Duodenal mucosa (tissue), 2 donors: ENCODE measurements at regions not wholly inside any gene's neighbourhood (a gene's known extent, or its start where the extent isn't known, plus 50 kb on each side); places are given as distances from the start of the nearest gene placed in this dataset.
"Not testable (repeated sequence)": the region's sequence is repeated elsewhere in the genome, so short reads cannot be mapped to it uniquely, and the experiment has no call there.

ENCODE experiments used
- H3K27ac ChIP-seq: one replicate; pipeline ENCODE4 v1.7.0; 2013; ENCODE audit warnings: low read depth, low read length
- H3K27me3 ChIP-seq, 2 donors: one replicate each; pipeline ENCODE4 v1.7.0; 2013; ENCODE audit warnings: low read length in 2 of 2, control low read depth in 1 of 2; ENCODE audit not compliant: insufficient read depth in 2 of 2, control insufficient read depth in 1 of 2
- H3K36me3 ChIP-seq, 2 donors: one replicate each; pipeline ENCODE4 v1.7.0; 2013; ENCODE audit warnings: low read length in 2 of 2, control low read depth in 1 of 2; ENCODE audit not compliant: insufficient read depth in 2 of 2, control insufficient read depth in 1 of 2
- H3K4me1 ChIP-seq, 2 donors: one replicate each; pipeline ENCODE4 v1.7.0; 2013; ENCODE audit warnings: low read length in 2 of 2, control low read depth in 1 of 2; ENCODE audit not compliant: insufficient read depth in 2 of 2, control insufficient read depth in 1 of 2
- H3K4me3 ChIP-seq, 2 donors: one replicate each; pipeline ENCODE4 v1.7.0; 2013; ENCODE audit warnings: low read length in 2 of 2, low read depth in 1 of 2
- H3K9ac ChIP-seq, 2 donors: one replicate each; pipeline ENCODE4 v1.7.0; 2013; ENCODE audit warnings: low read length in 2 of 2, low read depth in 1 of 2
- H3K9me3 ChIP-seq, 2 donors: one replicate each; pipeline ENCODE4 v1.7.0; 2013; ENCODE audit warnings: low read length in 2 of 2, control low read depth in 1 of 2; ENCODE audit not compliant: control insufficient read depth in 1 of 2

DNA sequence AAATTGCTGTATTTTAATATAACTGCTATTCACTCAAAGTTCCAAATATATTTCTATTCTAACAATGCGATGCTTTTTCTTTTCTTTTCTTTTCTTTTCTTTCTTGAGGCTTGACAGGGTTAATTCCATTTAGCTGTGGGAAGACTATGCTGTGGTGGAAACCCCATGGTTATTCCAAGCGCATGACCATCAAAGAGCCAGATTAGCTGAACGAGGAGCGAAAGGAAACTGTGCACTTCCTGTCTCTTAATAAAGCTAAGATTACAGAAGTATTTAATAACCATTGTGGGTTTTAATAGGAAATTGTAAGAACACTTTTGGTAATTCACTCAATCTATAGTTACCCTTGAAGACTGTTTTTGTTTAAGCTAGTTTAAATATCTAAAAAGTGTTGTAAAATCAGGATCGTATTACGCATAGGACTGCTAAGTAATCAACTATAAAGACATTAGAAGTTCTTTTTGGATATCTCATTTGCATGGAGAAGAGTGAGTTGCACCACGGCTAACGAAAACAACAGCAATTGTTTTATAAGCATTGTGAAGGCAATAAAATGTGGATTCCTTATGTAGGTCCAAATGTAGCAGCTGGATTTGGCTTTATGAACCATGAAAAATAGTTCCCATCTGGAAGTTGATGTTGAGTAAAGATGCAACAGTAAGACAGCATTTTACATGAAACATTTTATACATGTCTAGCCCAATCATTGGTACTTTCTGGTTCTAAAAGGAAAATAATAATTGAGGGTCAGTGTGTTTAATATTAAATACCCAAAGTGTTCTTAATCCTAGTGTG, 105.4 kb downstream of the ZIC1 start:
- no peaks in the 10 kb centered on the region for H3K9me3 ChIP-seq
- H3K4me1 ChIP-seq: no peaks in the 10 kb centered on the region
- no peaks in the 10 kb centered on the region for H3K27me3 ChIP-seq
- no peaks in the 10 kb centered on the region for H3K36me3 ChIP-seq
- no peak overlapping the region for H3K27ac ChIP-seq
- H3K9ac ChIP-seq: no peak overlapping the region
- H3K4me3 ChIP-seq: no peak overlapping the region

DNA sequence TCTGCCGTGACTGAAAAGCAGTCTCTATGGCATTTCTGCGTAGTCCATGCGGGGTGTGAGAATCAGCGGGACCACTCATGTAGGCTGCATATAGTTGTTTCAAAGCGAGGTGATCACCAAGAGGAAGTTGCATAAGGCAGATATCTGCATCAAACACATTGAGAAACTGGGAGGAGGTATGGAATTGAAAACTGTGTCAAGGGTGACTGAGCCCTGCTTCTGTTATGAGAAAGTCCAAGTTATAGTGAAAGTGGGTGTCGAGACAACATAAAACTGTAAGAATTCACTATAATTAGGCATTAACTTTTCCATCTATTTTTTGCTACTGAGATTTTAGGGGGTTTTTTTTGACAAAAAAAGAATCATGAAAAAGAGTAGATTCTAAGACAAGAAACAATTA, 109.3 kb downstream of the ZIC1 start:
- no peaks in the 10 kb centered on the region for H3K36me3 ChIP-seq
- no peaks in the 10 kb centered on the region for H3K4me1 ChIP-seq
- no peak overlapping the region for H3K27ac ChIP-seq
- no peak overlapping the region for H3K4me3 ChIP-seq
- H3K9me3 ChIP-seq: no peaks in the 10 kb centered on the region
- H3K9ac ChIP-seq: no peak overlapping the region
- no peaks in the 10 kb centered on the region for H3K27me3 ChIP-seq

DNA sequence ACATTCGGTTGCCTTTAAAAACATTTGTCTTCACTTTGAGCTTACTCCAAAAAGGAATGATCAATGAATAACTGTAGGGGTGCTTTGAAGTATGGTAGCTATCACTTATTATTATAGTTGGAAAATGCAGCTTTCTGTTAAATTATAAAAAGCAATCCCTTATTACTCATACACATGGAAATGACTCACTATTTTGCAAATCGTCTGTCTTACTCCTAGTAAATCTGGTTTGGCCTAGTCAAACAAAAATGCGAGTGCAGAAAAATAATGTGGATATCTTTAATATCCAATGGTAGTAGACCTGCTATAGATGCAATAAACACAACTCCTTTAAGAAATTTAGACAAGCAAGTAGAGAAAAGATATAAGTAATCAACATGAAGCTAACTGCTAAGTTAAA, 112.5 kb downstream of the ZIC1 start:
- H3K27ac ChIP-seq: no peak overlapping the region

DNA sequence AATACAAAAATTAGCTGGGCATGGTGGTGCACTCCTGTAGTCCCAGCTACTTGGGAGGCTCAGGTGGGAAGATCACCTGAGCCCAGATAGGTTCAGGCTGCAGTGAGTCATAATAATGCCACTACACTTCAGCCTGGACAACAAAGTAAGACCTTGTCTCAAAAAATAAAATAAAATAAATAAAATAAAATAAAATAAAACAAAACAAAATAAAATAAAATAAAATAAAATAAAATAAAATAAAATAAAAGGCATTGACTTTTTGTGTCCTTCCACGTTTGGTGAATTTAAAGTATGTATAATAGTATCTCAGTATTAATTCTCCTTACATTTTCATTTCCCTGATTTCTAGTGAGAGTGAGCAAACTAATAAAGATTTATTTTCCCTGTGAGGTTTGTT, 113.6 kb downstream of the ZIC1 start:
- H3K4me1 ChIP-seq, H3K9ac ChIP-seq, H3K4me3 ChIP-seq, H3K27me3 ChIP-seq, H3K9me3 ChIP-seq, H3K36me3 ChIP-seq, H3K27ac ChIP-seq: not testable (repeated sequence)

More for the DNA sequence above, 112.5 kb downstream of the ZIC1 start:
- H3K36me3 ChIP-seq: no peaks in the 10 kb centered on the region
- no peak overlapping the region for H3K4me3 ChIP-seq
- no peaks in the 10 kb centered on the region for H3K27me3 ChIP-seq
- H3K9ac ChIP-seq: no peak overlapping the region
- H3K9me3 ChIP-seq: no peaks in the 10 kb centered on the region
- H3K4me1 ChIP-seq: no peaks in the 10 kb centered on the region

DNA sequence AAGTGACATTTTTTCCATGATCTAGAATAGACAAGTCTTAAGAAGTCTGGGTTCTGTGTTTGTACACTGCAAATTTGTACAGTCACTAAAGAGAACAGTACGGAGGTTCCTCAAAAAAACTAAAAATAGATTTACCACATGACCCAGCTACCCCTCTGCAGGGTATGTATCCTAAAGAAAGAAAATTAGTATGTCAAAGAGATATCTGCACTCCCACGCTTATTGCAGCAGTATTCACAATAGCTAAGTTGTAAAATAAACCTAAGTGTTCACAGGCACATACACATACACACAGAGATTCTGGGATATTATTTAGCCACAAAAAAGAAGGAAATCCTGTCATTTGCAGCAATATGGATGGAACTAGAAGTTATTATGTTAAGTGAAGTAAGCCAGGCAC, 120.4 kb downstream of the ZIC1 start:
- Histone ChIP-seq H3K4me1 (no peaks in the 10 kb centered on the region), H3K9me3 (no peaks in the 10 kb centered on the region), H3K4me3 (no peak overlapping the region), H3K27me3 (no peaks in the 10 kb centered on the region), H3K9ac (no peak overlapping the region), H3K36me3 (no peaks in the 10 kb centered on the region), H3K27ac (no peak overlapping the region)

DNA sequence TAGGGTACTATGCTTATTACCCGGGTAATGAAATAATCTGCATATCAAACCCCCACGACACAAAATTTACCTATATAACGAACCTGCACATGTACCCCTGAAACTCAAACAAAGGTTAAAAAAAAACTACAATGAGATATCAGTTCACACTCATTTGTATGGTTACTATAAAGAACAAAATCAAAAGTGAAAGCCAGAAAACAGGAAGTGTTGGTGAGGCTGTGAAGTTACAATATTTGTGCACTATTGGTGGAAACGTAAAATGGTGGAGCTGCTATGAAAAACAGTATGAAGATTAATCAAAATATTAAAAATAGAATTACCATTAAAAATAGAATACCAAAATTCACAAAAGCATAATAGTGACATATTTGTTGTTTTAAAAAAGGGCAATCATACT, 128.9 kb downstream of the ZIC1 start:
- H3K4me1 ChIP-seq: no peaks in the 10 kb centered on the region
- H3K9ac ChIP-seq: no peak overlapping the region
- H3K27ac ChIP-seq: no peak overlapping the region
- peaks cover 0 to 8% of the 10 kb centered on the region in 2 donors for H3K9me3 ChIP-seq
- no peak overlapping the region for H3K4me3 ChIP-seq
- no peaks in the 10 kb centered on the region for H3K27me3 ChIP-seq
- H3K36me3 ChIP-seq: no peaks in the 10 kb centered on the region

GRCh38 chr3:147540921-147541320, 131.8 kb downstream of the ZIC1 start:
- no peaks in the 10 kb centered on the region for H3K4me1 ChIP-seq
- H3K36me3 ChIP-seq: no peaks in the 10 kb centered on the region
- no peak overlapping the region for H3K27ac ChIP-seq
- H3K4me3 ChIP-seq: no peak overlapping the region
- peaks cover 0 to 8% of the 10 kb centered on the region in 2 donors for H3K9me3 ChIP-seq
- no peak overlapping the region for H3K9ac ChIP-seq
- no peaks in the 10 kb centered on the region for H3K27me3 ChIP-seq

GRCh38 chr3:147544290-147544689, 135.1 kb downstream of the ZIC1 start:
- Histone ChIP-seq H3K9me3 (peaks cover 0 to 8% of the 10 kb centered on the region in 2 donors), H3K9ac (no peak overlapping the region), H3K27ac (no peak overlapping the region), H3K4me1 (no peaks in the 10 kb centered on the region), H3K36me3 (no peaks in the 10 kb centered on the region), H3K27me3 (no peaks in the 10 kb centered on the region), H3K4me3 (no peak overlapping the region)

DNA sequence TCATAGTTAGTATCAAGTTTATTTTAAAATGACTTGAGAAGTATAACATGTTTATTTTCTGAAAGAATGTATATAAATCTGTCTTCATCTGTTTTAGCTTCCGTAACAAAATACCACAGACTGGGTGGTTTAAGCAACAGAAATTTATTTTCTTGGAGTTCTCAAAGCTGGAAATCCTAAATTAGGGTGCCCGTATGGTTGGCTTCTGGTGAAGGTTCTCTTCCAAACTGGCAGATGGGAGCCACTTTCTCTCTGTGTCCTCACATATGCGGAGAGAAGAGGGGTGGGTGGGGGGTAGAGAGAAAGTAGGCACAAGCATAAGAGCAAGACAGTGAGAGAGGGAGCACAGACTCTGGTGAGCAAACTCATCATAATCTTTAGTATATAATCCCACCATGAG, 142.3 kb downstream of the ZIC1 start:
- no peaks in the 10 kb centered on the region for H3K4me1 ChIP-seq
- no peak overlapping the region for H3K9ac ChIP-seq
- no peak overlapping the region for H3K27ac ChIP-seq
- H3K4me3 ChIP-seq: no peak overlapping the region
- no peaks in the 10 kb centered on the region for H3K36me3 ChIP-seq
- H3K27me3 ChIP-seq: no peaks in the 10 kb centered on the region
- no peaks in the 10 kb centered on the region for H3K9me3 ChIP-seq

GRCh38 chr3:147554332-147554731, 145.2 kb downstream of the ZIC1 start:
- Histone ChIP-seq H3K27ac (no peak overlapping the region), H3K4me1 (no peaks in the 10 kb centered on the region)

More at GRCh38 chr3:147554332-147554731, 145.2 kb downstream of the ZIC1 start:
- Histone ChIP-seq H3K9me3 (no peaks in the 10 kb centered on the region), H3K27me3 (no peaks in the 10 kb centered on the region), H3K4me3 (no peak overlapping the region), H3K36me3 (no peaks in the 10 kb centered on the region), H3K9ac (no peak overlapping the region)
